HG03175 (cell line): ENCODE measurements at regions not wholly inside any gene's neighbourhood (a gene's known extent, or its start where the extent isn't known, plus 50 kb on each side); places are given as distances from the start of the nearest gene placed in this dataset.
"Not testable (repeated sequence)": the region's sequence is repeated elsewhere in the genome, so short reads cannot be mapped to it uniquely, and the experiment has no call there.

Source experiments
- ATAC-seq: cut with Tn5 transposase; IDR thresholded peaks from one replicate; pipeline ENCODE4 v1.9.1; 2021; ENCODE audit warnings: mild to moderate bottlenecking, moderate library complexity; ENCODE audit not compliant: unreplicated experiment

GRCh38 chr4:151519728-151520415 is 110.9 kb downstream of the FHIP1A start:
- no peak for ATAC-seq

GRCh38 chr4:151522866-151523519 is 114.0 kb downstream of the FHIP1A start:
- no peak for ATAC-seq

- ATAC-seq: no peak
These were observed 115.6 kb downstream of the FHIP1A start for GRCh38 chr4:151524610-151525009.

- ATAC-seq: not testable (repeated sequence)
These were observed 117.5 kb downstream of the FHIP1A start for GRCh38 chr4:151526489-151526888.

- ATAC-seq: no peak
These were observed 118.7 kb downstream of the FHIP1A start for GRCh38 chr4:151527699-151528098.

- ATAC-seq: no peak
These were observed 120.2 kb downstream of the FHIP1A start for GRCh38 chr4:151529187-151529586.

- no peak for ATAC-seq
These were observed 121.3 kb downstream of the FHIP1A start for GRCh38 chr4:151530230-151530629.

GRCh38 chr4:151530783-151531182 is 121.8 kb downstream of the FHIP1A start:
- ATAC-seq: no peak

GRCh38 chr4:151532001-151532708 is 123.2 kb downstream of the FHIP1A start:
- no peak for ATAC-seq

GRCh38 chr4:151534195-151534594 is 125.2 kb downstream of the FHIP1A start:
- ATAC-seq: no peak

GRCh38 chr4:151535366-151535765 is 126.4 kb downstream of the FHIP1A start:
- no peak for ATAC-seq

GRCh38 chr4:151537687-151538086 is 128.7 kb downstream of the FHIP1A start:
- no peak for ATAC-seq

- ATAC-seq: no peak
These were observed 130.0 kb downstream of the FHIP1A start for GRCh38 chr4:151538963-151539362.

GRCh38 chr4:151540728-151541388 is 131.9 kb downstream of the FHIP1A start:
- no peak for ATAC-seq

- ATAC-seq: no peak
These were observed 132.6 kb downstream of the FHIP1A start for GRCh38 chr4:151541389-151542071.

GRCh38 chr4:151548708-151549107 is 139.7 kb downstream of the FHIP1A start:
- ATAC-seq: no peak

GRCh38 chr4:151549378-151549777 is 140.4 kb downstream of the FHIP1A start:
- ATAC-seq: not testable (repeated sequence)

- ATAC-seq: no peak
These were observed 144.9 kb downstream of the FHIP1A start for GRCh38 chr4:151553874-151554273.

- no peak for ATAC-seq
These were observed 146.4 kb downstream of the FHIP1A start for GRCh38 chr4:151555151-151555945.

GRCh38 chr4:151558496-151559113 is 149.6 kb downstream of the FHIP1A start:
- ATAC-seq: no peak
